SU-DHL-6 (cell line): ENCODE measurements at regions not wholly inside any gene's neighbourhood (a gene's known extent, or its start where the extent isn't known, plus 50 kb on each side); places are given as distances from the start of the nearest gene placed in this dataset.
"Not testable (repeated sequence)": the region's sequence is repeated elsewhere in the genome, so short reads cannot be mapped to it uniquely, and the experiment has no call there.

Experiments
- H2AFZ ChIP-seq: fragments of 200-600 bp; sonication (generic); 2 replicates; pipeline ENCODE4 v1.6.1; 2014; ENCODE audit warnings: low read depth, mild to moderate bottlenecking, moderate library complexity, mixed read lengths, antibody characterized with exemption, low read length; ENCODE audit not compliant: severe bottlenecking
- H3F3A ChIP-seq: fragments of 200-600 bp; shearing (Covaris generic); 2 replicates; pipeline ENCODE4 v1.6.0; 2016; ENCODE audit warnings: antibody characterized with exemption, mild to moderate bottlenecking; ENCODE audit not compliant: insufficient read depth
- H3K27ac ChIP-seq: fragments of 200-600 bp; sonication (generic); 2 replicates; pipeline ENCODE4 v1.5.1; 2016; ENCODE audit warnings: low read depth, mild to moderate bottlenecking, low read length, moderate library complexity, mixed read lengths
- H3K27me3 ChIP-seq: fragments of 200-600 bp; sonication (generic), shearing (Covaris generic); 2 replicates; pipeline ENCODE4 v1.6.0; 2014; ENCODE audit warnings: mild to moderate bottlenecking, low read length
- H3K36me3 ChIP-seq: fragments of 200-600 bp; sonication (generic); 2 replicates; pipeline ENCODE4 v1.6.1; 2014; ENCODE audit warnings: mild to moderate bottlenecking, low read length, mixed read lengths
- H3K4me2 ChIP-seq: fragments of 300-600, 200-600 bp; shearing (Covaris generic), sonication (generic); 2 replicates; pipeline ENCODE4 v1.6.0; 2014; ENCODE audit warnings: low read length, low read depth, mild to moderate bottlenecking; ENCODE audit not compliant: poor library complexity, severe bottlenecking
- H3K4me3 ChIP-seq: fragments of 200-600 bp; sonication (generic); 2 replicates; pipeline ENCODE4 v1.5.1; 2014; ENCODE audit warnings: antibody characterized with exemption, low read length, mild to moderate bottlenecking, mixed read lengths; ENCODE audit not compliant: insufficient read depth, poor library complexity, severe bottlenecking
- H3K79me2 ChIP-seq: fragments of 200-600 bp; sonication (generic); 2 replicates; pipeline ENCODE4 v1.6.1; 2014; ENCODE audit warnings: mild to moderate bottlenecking, low read length, moderate library complexity; ENCODE audit not compliant: insufficient read depth
- H3K9ac ChIP-seq: fragments of 200-600 bp; sonication (generic); 2 replicates; pipeline ENCODE4 v1.7.0; 2014; ENCODE audit warnings: mild to moderate bottlenecking, low read length
- H3K9me2 ChIP-seq: fragments of 200-600 bp; sonication (generic); replicated peaks from 2 replicates; pipeline ENCODE4 v1.6.1; 2014; ENCODE audit warnings: low read length; ENCODE audit not compliant: insufficient read depth
- H3K9me3 ChIP-seq: fragments of 200-600 bp; sonication (generic); 2 replicates; pipeline ENCODE4 v1.6.1; 2014; ENCODE audit warnings: low read length, mixed read lengths; ENCODE audit not compliant: insufficient read depth
- H4K20me1 ChIP-seq: fragments of 200-600 bp; sonication (generic); 2 replicates; pipeline ENCODE4 v1.6.1; 2014; ENCODE audit warnings: low read depth, mild to moderate bottlenecking, antibody characterized with exemption, low read length, moderate library complexity, mixed read lengths
- EZH2phosphoT487 ChIP-seq: fragments of 200-600 bp; sonication (generic), shearing (Covaris generic); conservative IDR thresholded peaks from 2 replicates; pipeline ENCODE4 v1.6.1; 2018; ENCODE audit warnings: mild to moderate bottlenecking, antibody characterized with exemption, low read length, moderate library complexity, mixed read lengths
- TF ChIP-seq, protein P1 (sequence below): fragments of 200-600 bp; sonication (generic); IDR thresholded peaks from one replicate; pipeline ENCODE4 v1.5.1; 2017; ENCODE audit warnings: antibody characterized with exemption, mild to moderate bottlenecking, low read length, moderate library complexity; ENCODE audit not compliant: insufficient read depth, poor library complexity, severe bottlenecking

DNA sequence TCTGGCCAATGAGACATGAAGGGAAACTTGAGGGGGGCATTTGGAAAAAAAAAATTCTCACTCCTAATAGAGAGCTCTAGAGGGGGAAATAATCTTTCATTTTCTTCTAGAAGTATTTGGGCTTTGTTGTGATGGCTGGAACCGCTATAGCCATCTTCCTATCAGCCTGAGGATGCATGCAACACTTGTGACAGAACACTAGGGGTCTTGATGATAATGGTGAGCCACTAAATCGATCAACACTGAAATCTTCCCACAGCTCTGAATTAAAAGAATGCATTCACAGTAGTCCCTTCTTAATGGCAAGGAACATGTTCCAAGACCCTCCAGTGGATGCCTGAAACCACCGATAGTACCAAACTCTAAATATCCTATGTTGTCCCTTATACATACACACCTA lies 325.3 kb downstream of the LNPK start:
- H4K20me1 ChIP-seq = no peaks in the 10 kb centered on the region
- H3K36me3 ChIP-seq = no peaks in the 10 kb centered on the region
- no peak for TF ChIP-seq EZH2phosphoT487
- TF ChIP-seq, protein P1, sequence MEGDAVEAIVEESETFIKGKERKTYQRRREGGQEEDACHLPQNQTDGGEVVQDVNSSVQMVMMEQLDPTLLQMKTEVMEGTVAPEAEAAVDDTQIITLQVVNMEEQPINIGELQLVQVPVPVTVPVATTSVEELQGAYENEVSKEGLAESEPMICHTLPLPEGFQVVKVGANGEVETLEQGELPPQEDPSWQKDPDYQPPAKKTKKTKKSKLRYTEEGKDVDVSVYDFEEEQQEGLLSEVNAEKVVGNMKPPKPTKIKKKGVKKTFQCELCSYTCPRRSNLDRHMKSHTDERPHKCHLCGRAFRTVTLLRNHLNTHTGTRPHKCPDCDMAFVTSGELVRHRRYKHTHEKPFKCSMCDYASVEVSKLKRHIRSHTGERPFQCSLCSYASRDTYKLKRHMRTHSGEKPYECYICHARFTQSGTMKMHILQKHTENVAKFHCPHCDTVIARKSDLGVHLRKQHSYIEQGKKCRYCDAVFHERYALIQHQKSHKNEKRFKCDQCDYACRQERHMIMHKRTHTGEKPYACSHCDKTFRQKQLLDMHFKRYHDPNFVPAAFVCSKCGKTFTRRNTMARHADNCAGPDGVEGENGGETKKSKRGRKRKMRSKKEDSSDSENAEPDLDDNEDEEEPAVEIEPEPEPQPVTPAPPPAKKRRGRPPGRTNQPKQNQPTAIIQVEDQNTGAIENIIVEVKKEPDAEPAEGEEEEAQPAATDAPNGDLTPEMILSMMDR = no peak
- no peaks in the 10 kb centered on the region for H3K79me2 ChIP-seq
- no peak overlapping the region for H3K9ac ChIP-seq
- H3K27ac ChIP-seq = no peak overlapping the region
- no peaks in the 10 kb centered on the region for H3F3A ChIP-seq
- H3K4me3 ChIP-seq = no peak overlapping the region
- H3K9me3 ChIP-seq = no peaks in the 10 kb centered on the region
- no peak overlapping the region for H3K4me2 ChIP-seq
- H3K9me2 ChIP-seq = no peaks in the 10 kb centered on the region
- H2AFZ ChIP-seq = no peak overlapping the region
- H3K27me3 ChIP-seq = no peaks in the 10 kb centered on the region

DNA sequence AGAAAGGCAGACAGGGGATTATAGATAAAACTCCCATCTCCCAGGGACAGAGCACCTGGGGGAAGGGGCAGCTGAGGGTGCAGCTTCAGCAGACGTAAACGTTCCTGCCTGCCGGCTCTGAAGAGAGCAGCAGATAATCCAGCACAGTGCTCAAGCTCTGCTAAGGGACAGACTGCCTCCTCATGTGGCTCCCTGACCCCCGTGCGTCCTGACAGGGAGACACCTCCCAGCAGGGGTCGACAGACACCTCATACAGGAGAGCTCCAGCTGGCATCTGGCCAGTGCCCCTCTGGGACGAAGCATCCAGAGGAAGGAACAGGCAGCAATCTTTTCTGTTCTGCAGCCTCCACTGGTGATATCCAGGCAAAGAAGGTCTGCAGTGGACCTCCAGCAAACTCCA lies 333.3 kb downstream of the LNPK start:
- H3K9me2 ChIP-seq, H3K27me3 ChIP-seq, H4K20me1 ChIP-seq, H3K4me2 ChIP-seq, H3K9ac ChIP-seq, H2AFZ ChIP-seq, H3K36me3 ChIP-seq, H3K79me2 ChIP-seq, H3K4me3 ChIP-seq, H3F3A ChIP-seq, H3K9me3 ChIP-seq, H3K27ac ChIP-seq: not testable (repeated sequence)

DNA sequence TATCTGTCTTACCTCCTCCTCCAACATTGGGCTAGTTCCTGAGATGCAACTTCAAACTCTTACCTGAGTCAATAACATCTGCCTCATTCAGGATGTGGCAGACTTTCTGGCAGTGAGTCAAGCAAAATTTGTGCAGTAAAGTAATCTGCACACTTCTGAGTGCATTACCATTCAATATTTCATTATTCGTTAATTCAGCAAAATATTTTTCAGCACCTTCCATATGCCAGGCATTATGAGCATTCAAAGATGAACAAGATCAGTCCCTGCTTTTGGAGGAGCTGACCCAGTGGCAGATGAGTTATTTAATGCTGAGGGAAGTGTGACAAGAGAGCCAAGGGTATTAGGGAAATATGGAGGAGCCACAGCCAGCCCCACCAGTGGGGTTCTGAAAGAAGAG lies 339.7 kb downstream of the LNPK start:
- no peaks in the 10 kb centered on the region for H3F3A ChIP-seq
- H3K4me2 ChIP-seq = no peak overlapping the region
- H3K27me3 ChIP-seq = no peaks in the 10 kb centered on the region
- no peaks in the 10 kb centered on the region for H4K20me1 ChIP-seq
- TF ChIP-seq EZH2phosphoT487 = no peak
- TF ChIP-seq, protein P1 = no peak
- H3K79me2 ChIP-seq = no peaks in the 10 kb centered on the region
- no peak overlapping the region for H3K4me3 ChIP-seq
- no peaks in the 10 kb centered on the region for H3K9me2 ChIP-seq
- no peak overlapping the region for H2AFZ ChIP-seq
- no peak overlapping the region for H3K27ac ChIP-seq
- H3K36me3 ChIP-seq = no peaks in the 10 kb centered on the region
- H3K9ac ChIP-seq = no peak overlapping the region
- H3K9me3 ChIP-seq = no peaks in the 10 kb centered on the region

DNA sequence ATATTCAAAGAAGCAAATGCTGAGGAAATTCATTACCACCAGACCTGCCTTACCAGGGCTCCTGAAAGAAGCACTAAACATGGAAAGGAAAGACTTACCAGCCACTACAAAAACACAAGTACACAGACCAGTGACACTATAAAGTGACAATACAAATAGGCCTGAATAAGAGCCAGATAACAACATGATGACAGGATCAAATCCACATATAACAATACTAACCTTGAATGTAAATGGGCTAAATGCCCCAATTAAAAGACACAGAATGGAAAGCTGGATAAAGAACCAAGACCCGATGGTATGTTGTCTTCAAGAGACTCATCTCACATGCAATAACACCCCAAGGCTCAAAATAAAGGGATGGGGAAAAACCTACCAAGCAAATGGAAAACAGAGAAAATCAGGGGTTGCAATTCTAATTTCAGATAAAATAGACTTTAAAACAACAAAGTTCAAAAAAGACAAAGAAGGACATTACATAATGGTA lies 353.4 kb downstream of the LNPK start:
- H3K4me3 ChIP-seq = no peak overlapping the region
- H3K4me2 ChIP-seq = no peak overlapping the region
- no peak overlapping the region for H3K27ac ChIP-seq
- H3K9ac ChIP-seq = no peak overlapping the region
- no peaks in the 10 kb centered on the region for H3F3A ChIP-seq
- H3K27me3 ChIP-seq = no peaks in the 10 kb centered on the region
- H3K79me2 ChIP-seq = no peaks in the 10 kb centered on the region
- TF ChIP-seq, protein P1 = no peak
- no peak for TF ChIP-seq EZH2phosphoT487
- H3K9me2 ChIP-seq = no peaks in the 10 kb centered on the region
- H4K20me1 ChIP-seq = no peaks in the 10 kb centered on the region
- no peak overlapping the region for H2AFZ ChIP-seq
- H3K9me3 ChIP-seq = no peaks in the 10 kb centered on the region
- no peaks in the 10 kb centered on the region for H3K36me3 ChIP-seq
